22Rv1 (cell line): ENCODE measurements at regions not wholly inside any gene's neighbourhood (a gene's known extent, or its start where the extent isn't known, plus 50 kb on each side); places are given as distances from the start of the nearest gene placed in this dataset.

Experiments used
- CTCF ChIP-seq: fragments of 450-650 bp; IDR thresholded peaks from 2 replicates; pipeline ENCODE4 v1.5.1; 2017; ENCODE audit warnings: mild to moderate bottlenecking
- ZFX ChIP-seq: fragments of 450-650 bp; IDR thresholded peaks from 2 replicates; pipeline ENCODE4 v1.6.1; 2017; ENCODE audit warnings: antibody characterized with exemption, borderline replicate concordance

- TF ChIP-seq CTCF (no peak), ZFX (no peak)
Observed at GRCh38 chr5:67904366-67904765, 311.2 kb upstream of the PIK3R1 start.
